H9 (cell line): ENCODE measurements at regions not wholly inside any gene's neighbourhood (a gene's known extent, or its start where the extent isn't known, plus 50 kb on each side); places are given as distances from the start of the nearest gene placed in this dataset.

ENCODE experiments used
- DNase-seq: peaks from one replicate; pipeline ENCODE4 v3.0.0-alpha.2; 2017
- H2AFZ ChIP-seq: one replicate; pipeline ENCODE4 v1.6.1; 2013; ENCODE audit warnings: mild to moderate bottlenecking, low read length, control low read depth, moderate library complexity
- H2AK5ac ChIP-seq: 2 replicates; pipeline ENCODE4 v1.6.1; 2013; ENCODE audit warnings: low read length, control low read depth, mixed read lengths; ENCODE audit not compliant: insufficient read length
- H2BK120ac ChIP-seq: one replicate; pipeline ENCODE4 v1.6.1; 2013; ENCODE audit warnings: low read depth, mild to moderate bottlenecking, low read length, control low read depth, inconsistent platforms; ENCODE audit not compliant: poor library complexity, severe bottlenecking
- H2BK12ac ChIP-seq: 2 replicates; pipeline ENCODE4 v1.6.1; 2013; ENCODE audit warnings: low read length, control low read depth, mixed read lengths, low read depth; ENCODE audit not compliant: insufficient read length
- H2BK15ac ChIP-seq: 2 replicates; pipeline ENCODE4 v1.6.1; 2013; ENCODE audit warnings: low read depth, low read length, control low read depth
- H2BK20ac ChIP-seq: one replicate; pipeline ENCODE4 v1.6.1; 2013; ENCODE audit warnings: low read depth, mild to moderate bottlenecking, low read length, control low read depth, inconsistent platforms; ENCODE audit not compliant: poor library complexity, severe bottlenecking
- H2BK5ac ChIP-seq: 2 replicates; pipeline ENCODE4 v1.6.1; 2013; ENCODE audit warnings: low read length, control low read depth, mixed read lengths; ENCODE audit not compliant: insufficient read length
- H3K14ac ChIP-seq: 2 replicates; pipeline ENCODE4 v1.6.1; 2013; ENCODE audit warnings: low read length, control low read depth; ENCODE audit not compliant: insufficient read depth
- H3K18ac ChIP-seq: 2 replicates; pipeline ENCODE4 v1.6.1; 2013; ENCODE audit warnings: low read depth, mild to moderate bottlenecking, mixed read lengths, low read length, control low read depth; ENCODE audit not compliant: insufficient read length
- H3K23ac ChIP-seq: 2 replicates; pipeline ENCODE4 v1.6.1; 2013; ENCODE audit warnings: low read length, control low read depth, mixed read lengths, low read depth; ENCODE audit not compliant: insufficient read length
- H3K23me2 ChIP-seq: 2 replicates; pipeline ENCODE4 v1.6.1; 2013; ENCODE audit warnings: low read depth, mild to moderate bottlenecking, mixed read lengths, low read length, control low read depth; ENCODE audit not compliant: insufficient read length, poor library complexity, severe bottlenecking
- H3K27ac ChIP-seq: 2 replicates; pipeline ENCODE4 v1.5.1; 2013; ENCODE audit warnings: low read length, control low read depth, mixed read lengths, low read depth; ENCODE audit not compliant: insufficient read length
- H3K27me3 ChIP-seq: 2 replicates; pipeline ENCODE4 v1.6.1; 2013; ENCODE audit warnings: low read length, control low read depth, inconsistent platforms; ENCODE audit not compliant: insufficient read depth
- H3K4ac ChIP-seq: 2 replicates; pipeline ENCODE4 v1.6.1; 2013; ENCODE audit warnings: low read depth, mild to moderate bottlenecking, control low read depth, inconsistent platforms, low read length, moderate library complexity
- H3K4me1 ChIP-seq: 2 replicates; pipeline ENCODE4 v1.6.1; 2013; ENCODE audit warnings: low read length, control low read depth, inconsistent platforms; ENCODE audit not compliant: insufficient read depth
- H3K4me2 ChIP-seq: 2 replicates; pipeline ENCODE4 v1.6.1; 2013; ENCODE audit warnings: low read length, control low read depth, mixed read lengths; ENCODE audit not compliant: insufficient read length, insufficient read depth
- H3K56ac ChIP-seq: 2 replicates; pipeline ENCODE4 v1.6.1; 2013; ENCODE audit warnings: low read depth, mild to moderate bottlenecking, mixed read lengths, low read length, control low read depth; ENCODE audit not compliant: insufficient read length
- H3K79me1 ChIP-seq: 2 replicates; pipeline ENCODE4 v1.6.1; 2013; ENCODE audit warnings: low read depth, mild to moderate bottlenecking, moderate library complexity, low read length, control low read depth, inconsistent platforms; ENCODE audit not compliant: insufficient read depth, poor library complexity, severe bottlenecking
- H3K79me2 ChIP-seq: 2 replicates; pipeline ENCODE4 v1.6.1; 2013; ENCODE audit warnings: low read length, control low read depth, inconsistent platforms; ENCODE audit not compliant: insufficient read depth
- H3K9ac ChIP-seq: 2 replicates; pipeline ENCODE4 v1.6.1; 2013; ENCODE audit warnings: low read length, control low read depth, mixed read lengths; ENCODE audit not compliant: insufficient read length; ENCODE audit errors: extremely low read depth
- H3K9me3 ChIP-seq: one replicate; pipeline ENCODE4 v1.6.1; 2013; ENCODE audit warnings: low read depth, low read length, inconsistent platforms; ENCODE audit not compliant: control insufficient read depth
- H3T11ph ChIP-seq: one replicate; pipeline ENCODE4 v1.6.1; 2013; ENCODE audit warnings: mild to moderate bottlenecking, low read length, control low read depth, inconsistent platforms
- H4K20me1 ChIP-seq: one replicate; pipeline ENCODE4 v1.6.1; 2013; ENCODE audit not compliant: control insufficient read depth, insufficient read length, insufficient read depth
- H4K5ac ChIP-seq: 2 replicates; pipeline ENCODE4 v1.6.1; 2013; ENCODE audit warnings: low read depth, mild to moderate bottlenecking, mixed read lengths, low read length, control low read depth; ENCODE audit not compliant: insufficient read length
- H4K8ac ChIP-seq: replicated peaks from 2 replicates; pipeline ENCODE4 v1.6.1; 2013; ENCODE audit warnings: low read length, control low read depth, mixed read lengths, low read depth; ENCODE audit not compliant: insufficient read length
- H4K91ac ChIP-seq: 2 replicates; pipeline ENCODE4 v1.6.1; 2013; ENCODE audit warnings: low read depth, mild to moderate bottlenecking, moderate library complexity, mixed read lengths, low read length, control low read depth; ENCODE audit not compliant: insufficient read length
- H3K27ac Mint-ChIP-seq, 3 experiments: 2 replicates in 2 of 3; 3 replicates in 1 of 3; pipeline ENCODE4 v1.8.0; 2020 to 2021; ENCODE audit warnings: mixed read lengths in 3 of 3, mild to moderate bottlenecking in 1 of 3, moderate library complexity in 1 of 3
- H3K27me3 Mint-ChIP-seq: 2 replicates; pipeline ENCODE4 v1.8.0; 2021; ENCODE audit warnings: low read depth, mild to moderate bottlenecking, moderate library complexity, mixed read lengths
- H3K36me3 Mint-ChIP-seq, 3 experiments: 2 replicates in 2 of 3; 3 replicates in 1 of 3; pipeline ENCODE4 v1.8.0; 2020 to 2021; ENCODE audit warnings: low read depth in 3 of 3, mixed read lengths in 3 of 3; ENCODE audit not compliant: insufficient read depth in 1 of 3
- H3K4me1 Mint-ChIP-seq, 2 experiments: 2 replicates each; pipeline ENCODE4 v1.8.0; 2020; ENCODE audit warnings: mixed read lengths in 2 of 2
- H3K4me3 Mint-ChIP-seq, 2 experiments: 2 replicates in 1 of 2; 3 replicates in 1 of 2; pipeline ENCODE4 v1.8.0; 2020 to 2021; ENCODE audit warnings: mild to moderate bottlenecking in 2 of 2, mixed read lengths in 2 of 2, moderate library complexity in 1 of 2
- H3K9me3 Mint-ChIP-seq, 2 experiments: 2 replicates in 1 of 2; 3 replicates in 1 of 2; pipeline ENCODE4 v1.8.0; 2020; ENCODE audit warnings: mild to moderate bottlenecking in 2 of 2, mixed read lengths in 2 of 2, moderate library complexity in 1 of 2
- whole genome bisulfite sequencing: extraction: QIAGEN DNeasy Blood & Tissue Kit; methylation state at CpG from one replicate; pipeline ENCODE4 v1.1.7; 2013; ENCODE audit warnings: missing lambda C conversion rate, low lambda C conversion rate, mixed read lengths; ENCODE audit not compliant: insufficient read length; ENCODE audit errors: extremely low coverage; 5-methylcytosine and 5-hydroxymethylcytosine counted together
- TF ChIP-seq, protein P1 (sequence below): fragments of 200-600 bp; sonication (generic); conservative IDR thresholded peaks from 3 replicates; pipeline ENCODE4 v1.8.0; 2021; ENCODE audit warnings: antibody characterized with exemption, mild to moderate bottlenecking

DNA sequence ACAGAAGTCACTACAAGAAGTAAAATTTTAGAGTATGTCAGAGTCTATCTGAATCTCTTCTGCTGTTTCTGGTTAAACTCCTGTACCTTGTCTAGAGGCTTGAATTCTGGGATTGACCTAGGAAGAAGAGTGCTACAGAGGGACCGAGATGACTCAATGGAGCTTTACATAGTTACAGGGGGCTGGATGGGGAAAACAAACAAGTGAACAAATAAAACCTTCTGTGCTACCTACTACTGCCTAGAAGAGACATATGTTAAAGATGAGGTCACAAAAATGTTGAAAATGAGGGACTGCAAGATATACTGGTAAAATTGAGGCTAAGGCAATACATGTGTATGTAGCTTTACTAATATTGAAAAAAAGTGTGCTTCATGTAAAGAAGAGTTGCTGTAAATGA, 265.4 kb upstream of the TFPI start:
- no peak overlapping the region for H2AFZ ChIP-seq
- H3K79me2 ChIP-seq: no peaks in the 10 kb centered on the region
- H4K91ac ChIP-seq: no peak overlapping the region
- no peak overlapping the region for H3K18ac ChIP-seq
- H2BK5ac ChIP-seq: no peak overlapping the region
- no peaks in the 10 kb centered on the region for H3K27me3 ChIP-seq
- 0 out of 4 replicates have a peak, but pooled peaks cover 0 to 2% of the 10 kb centered on the region in 2 experiments for H3K4me1 Mint-ChIP-seq
- H3K27me3 Mint-ChIP-seq: no peaks in the 10 kb centered on the region
- H3K4me2 ChIP-seq: no peak overlapping the region
- H3T11ph ChIP-seq: no peak overlapping the region
- H3K79me1 ChIP-seq: no peaks in the 10 kb centered on the region
- no peaks in the 10 kb centered on the region for H4K20me1 ChIP-seq
- H2BK20ac ChIP-seq: no peak overlapping the region
- H2AK5ac ChIP-seq: no peak overlapping the region
- no peak overlapping the region for H4K8ac ChIP-seq
- H2BK15ac ChIP-seq: no peak overlapping the region
- H2BK12ac ChIP-seq: no peak overlapping the region
- H3K4me3 Mint-ChIP-seq: no peak overlapping the region
- H3K9ac ChIP-seq: no peak overlapping the region
- no peak for DNase-seq
- peaks cover 8% of the 10 kb centered on the region for H3K9me3 ChIP-seq
- peaks cover 5 to 18% (median 11%) of the 10 kb centered on the region in 3 experiments; a peak in 6 of 7 replicates for H3K36me3 Mint-ChIP-seq
- H3K23me2 ChIP-seq: no peaks in the 10 kb centered on the region
- no peaks in the 10 kb centered on the region for H3K4me1 ChIP-seq
- TF ChIP-seq, protein P1, sequence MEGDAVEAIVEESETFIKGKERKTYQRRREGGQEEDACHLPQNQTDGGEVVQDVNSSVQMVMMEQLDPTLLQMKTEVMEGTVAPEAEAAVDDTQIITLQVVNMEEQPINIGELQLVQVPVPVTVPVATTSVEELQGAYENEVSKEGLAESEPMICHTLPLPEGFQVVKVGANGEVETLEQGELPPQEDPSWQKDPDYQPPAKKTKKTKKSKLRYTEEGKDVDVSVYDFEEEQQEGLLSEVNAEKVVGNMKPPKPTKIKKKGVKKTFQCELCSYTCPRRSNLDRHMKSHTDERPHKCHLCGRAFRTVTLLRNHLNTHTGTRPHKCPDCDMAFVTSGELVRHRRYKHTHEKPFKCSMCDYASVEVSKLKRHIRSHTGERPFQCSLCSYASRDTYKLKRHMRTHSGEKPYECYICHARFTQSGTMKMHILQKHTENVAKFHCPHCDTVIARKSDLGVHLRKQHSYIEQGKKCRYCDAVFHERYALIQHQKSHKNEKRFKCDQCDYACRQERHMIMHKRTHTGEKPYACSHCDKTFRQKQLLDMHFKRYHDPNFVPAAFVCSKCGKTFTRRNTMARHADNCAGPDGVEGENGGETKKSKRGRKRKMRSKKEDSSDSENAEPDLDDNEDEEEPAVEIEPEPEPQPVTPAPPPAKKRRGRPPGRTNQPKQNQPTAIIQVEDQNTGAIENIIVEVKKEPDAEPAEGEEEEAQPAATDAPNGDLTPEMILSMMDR: no peak
- no peak overlapping the region for H3K4ac ChIP-seq
- H4K5ac ChIP-seq: no peak overlapping the region
- no peak overlapping the region for H3K23ac ChIP-seq
- H3K9me3 Mint-ChIP-seq: peaks cover 8 to 14% of the 10 kb centered on the region in 2 experiments; a peak in 3 of 5 replicates
- WGBS: no CpG with 5 or more reads among the region's 1 CpG
- no peak overlapping the region; a peak in 2 of 7 replicates for H3K27ac Mint-ChIP-seq
- H3K56ac ChIP-seq: no peak overlapping the region
- no peak overlapping the region for H2BK120ac ChIP-seq
- H3K27ac ChIP-seq: no peak overlapping the region
- H3K14ac ChIP-seq: no peak overlapping the region
